H9 (cell line): ENCODE measurements at regions not wholly inside any gene's neighbourhood (a gene's known extent, or its start where the extent isn't known, plus 50 kb on each side); places are given as distances from the start of the nearest gene placed in this dataset.
"Not testable (repeated sequence)": the region's sequence is repeated elsewhere in the genome, so short reads cannot be mapped to it uniquely, and the experiment has no call there.

ENCODE experiments used
- DNase-seq: peaks from one replicate; pipeline ENCODE4 v3.0.0-alpha.2; 2017
- H2AFZ ChIP-seq: one replicate; pipeline ENCODE4 v1.6.1; 2013; ENCODE audit warnings: mild to moderate bottlenecking, low read length, control low read depth, moderate library complexity
- H2AK5ac ChIP-seq: 2 replicates; pipeline ENCODE4 v1.6.1; 2013; ENCODE audit warnings: low read length, control low read depth, mixed read lengths; ENCODE audit not compliant: insufficient read length
- H2BK120ac ChIP-seq: one replicate; pipeline ENCODE4 v1.6.1; 2013; ENCODE audit warnings: low read depth, mild to moderate bottlenecking, low read length, control low read depth, inconsistent platforms; ENCODE audit not compliant: poor library complexity, severe bottlenecking
- H2BK12ac ChIP-seq: 2 replicates; pipeline ENCODE4 v1.6.1; 2013; ENCODE audit warnings: low read length, control low read depth, mixed read lengths, low read depth; ENCODE audit not compliant: insufficient read length
- H2BK15ac ChIP-seq: 2 replicates; pipeline ENCODE4 v1.6.1; 2013; ENCODE audit warnings: low read depth, low read length, control low read depth
- H2BK20ac ChIP-seq: one replicate; pipeline ENCODE4 v1.6.1; 2013; ENCODE audit warnings: low read depth, mild to moderate bottlenecking, low read length, control low read depth, inconsistent platforms; ENCODE audit not compliant: poor library complexity, severe bottlenecking
- H2BK5ac ChIP-seq: 2 replicates; pipeline ENCODE4 v1.6.1; 2013; ENCODE audit warnings: low read length, control low read depth, mixed read lengths; ENCODE audit not compliant: insufficient read length
- H3K14ac ChIP-seq: 2 replicates; pipeline ENCODE4 v1.6.1; 2013; ENCODE audit warnings: low read length, control low read depth; ENCODE audit not compliant: insufficient read depth
- H3K18ac ChIP-seq: 2 replicates; pipeline ENCODE4 v1.6.1; 2013; ENCODE audit warnings: low read depth, mild to moderate bottlenecking, mixed read lengths, low read length, control low read depth; ENCODE audit not compliant: insufficient read length
- H3K23ac ChIP-seq: 2 replicates; pipeline ENCODE4 v1.6.1; 2013; ENCODE audit warnings: low read length, control low read depth, mixed read lengths, low read depth; ENCODE audit not compliant: insufficient read length
- H3K23me2 ChIP-seq: 2 replicates; pipeline ENCODE4 v1.6.1; 2013; ENCODE audit warnings: low read depth, mild to moderate bottlenecking, mixed read lengths, low read length, control low read depth; ENCODE audit not compliant: insufficient read length, poor library complexity, severe bottlenecking
- H3K27ac ChIP-seq: 2 replicates; pipeline ENCODE4 v1.5.1; 2013; ENCODE audit warnings: low read length, control low read depth, mixed read lengths, low read depth; ENCODE audit not compliant: insufficient read length
- H3K27me3 ChIP-seq: 2 replicates; pipeline ENCODE4 v1.6.1; 2013; ENCODE audit warnings: low read length, control low read depth, inconsistent platforms; ENCODE audit not compliant: insufficient read depth
- H3K4ac ChIP-seq: 2 replicates; pipeline ENCODE4 v1.6.1; 2013; ENCODE audit warnings: low read depth, mild to moderate bottlenecking, control low read depth, inconsistent platforms, low read length, moderate library complexity
- H3K4me1 ChIP-seq: 2 replicates; pipeline ENCODE4 v1.6.1; 2013; ENCODE audit warnings: low read length, control low read depth, inconsistent platforms; ENCODE audit not compliant: insufficient read depth
- H3K4me2 ChIP-seq: 2 replicates; pipeline ENCODE4 v1.6.1; 2013; ENCODE audit warnings: low read length, control low read depth, mixed read lengths; ENCODE audit not compliant: insufficient read length, insufficient read depth
- H3K56ac ChIP-seq: 2 replicates; pipeline ENCODE4 v1.6.1; 2013; ENCODE audit warnings: low read depth, mild to moderate bottlenecking, mixed read lengths, low read length, control low read depth; ENCODE audit not compliant: insufficient read length
- H3K79me1 ChIP-seq: 2 replicates; pipeline ENCODE4 v1.6.1; 2013; ENCODE audit warnings: low read depth, mild to moderate bottlenecking, moderate library complexity, low read length, control low read depth, inconsistent platforms; ENCODE audit not compliant: insufficient read depth, poor library complexity, severe bottlenecking
- H3K79me2 ChIP-seq: 2 replicates; pipeline ENCODE4 v1.6.1; 2013; ENCODE audit warnings: low read length, control low read depth, inconsistent platforms; ENCODE audit not compliant: insufficient read depth
- H3K9ac ChIP-seq: 2 replicates; pipeline ENCODE4 v1.6.1; 2013; ENCODE audit warnings: low read length, control low read depth, mixed read lengths; ENCODE audit not compliant: insufficient read length; ENCODE audit errors: extremely low read depth
- H3K9me3 ChIP-seq: one replicate; pipeline ENCODE4 v1.6.1; 2013; ENCODE audit warnings: low read depth, low read length, inconsistent platforms; ENCODE audit not compliant: control insufficient read depth
- H3T11ph ChIP-seq: one replicate; pipeline ENCODE4 v1.6.1; 2013; ENCODE audit warnings: mild to moderate bottlenecking, low read length, control low read depth, inconsistent platforms
- H4K20me1 ChIP-seq: one replicate; pipeline ENCODE4 v1.6.1; 2013; ENCODE audit not compliant: control insufficient read depth, insufficient read length, insufficient read depth
- H4K5ac ChIP-seq: 2 replicates; pipeline ENCODE4 v1.6.1; 2013; ENCODE audit warnings: low read depth, mild to moderate bottlenecking, mixed read lengths, low read length, control low read depth; ENCODE audit not compliant: insufficient read length
- H4K8ac ChIP-seq: replicated peaks from 2 replicates; pipeline ENCODE4 v1.6.1; 2013; ENCODE audit warnings: low read length, control low read depth, mixed read lengths, low read depth; ENCODE audit not compliant: insufficient read length
- H4K91ac ChIP-seq: 2 replicates; pipeline ENCODE4 v1.6.1; 2013; ENCODE audit warnings: low read depth, mild to moderate bottlenecking, moderate library complexity, mixed read lengths, low read length, control low read depth; ENCODE audit not compliant: insufficient read length
- H3K27ac Mint-ChIP-seq, 3 experiments: 2 replicates in 2 of 3; 3 replicates in 1 of 3; pipeline ENCODE4 v1.8.0; 2020 to 2021; ENCODE audit warnings: mixed read lengths in 3 of 3, mild to moderate bottlenecking in 1 of 3, moderate library complexity in 1 of 3
- H3K27me3 Mint-ChIP-seq: 2 replicates; pipeline ENCODE4 v1.8.0; 2021; ENCODE audit warnings: low read depth, mild to moderate bottlenecking, moderate library complexity, mixed read lengths
- H3K36me3 Mint-ChIP-seq, 3 experiments: 2 replicates in 2 of 3; 3 replicates in 1 of 3; pipeline ENCODE4 v1.8.0; 2020 to 2021; ENCODE audit warnings: low read depth in 3 of 3, mixed read lengths in 3 of 3; ENCODE audit not compliant: insufficient read depth in 1 of 3
- H3K4me1 Mint-ChIP-seq, 2 experiments: 2 replicates each; pipeline ENCODE4 v1.8.0; 2020; ENCODE audit warnings: mixed read lengths in 2 of 2
- H3K4me3 Mint-ChIP-seq, 2 experiments: 2 replicates in 1 of 2; 3 replicates in 1 of 2; pipeline ENCODE4 v1.8.0; 2020 to 2021; ENCODE audit warnings: mild to moderate bottlenecking in 2 of 2, mixed read lengths in 2 of 2, moderate library complexity in 1 of 2
- H3K9me3 Mint-ChIP-seq, 2 experiments: 2 replicates in 1 of 2; 3 replicates in 1 of 2; pipeline ENCODE4 v1.8.0; 2020; ENCODE audit warnings: mild to moderate bottlenecking in 2 of 2, mixed read lengths in 2 of 2, moderate library complexity in 1 of 2
- WGBS: extraction: QIAGEN DNeasy Blood & Tissue Kit; methylation state at CpG from one replicate; pipeline ENCODE4 v1.1.7; 2013; ENCODE audit warnings: missing lambda C conversion rate, low lambda C conversion rate, mixed read lengths; ENCODE audit not compliant: insufficient read length; ENCODE audit errors: extremely low coverage; 5-methylcytosine and 5-hydroxymethylcytosine counted together

DNA sequence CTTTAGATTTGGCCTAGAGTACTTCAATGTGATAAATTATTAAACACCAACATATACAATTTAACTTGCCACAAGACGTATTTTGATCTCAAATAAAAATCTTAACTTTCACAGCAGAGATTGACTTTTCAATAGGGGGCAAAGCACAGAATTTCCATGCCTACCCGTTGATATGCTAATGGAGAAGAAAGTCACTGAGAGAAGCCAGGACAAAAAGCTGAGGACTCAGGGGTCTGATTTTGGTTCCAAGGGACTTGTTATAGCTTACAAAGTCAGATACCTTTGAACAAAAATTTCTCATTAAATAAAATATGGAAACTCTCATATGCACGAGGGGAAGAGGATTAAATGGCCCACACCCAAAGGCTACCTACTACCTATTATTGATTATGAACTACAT, 59.1 kb upstream of the TIMM23 start:
- not testable (repeated sequence) for H3T11ph ChIP-seq, H3K4me3 Mint-ChIP-seq, H3K23ac ChIP-seq, H3K9me3 ChIP-seq, H2AFZ ChIP-seq, H3K4me2 ChIP-seq, H3K9me3 Mint-ChIP-seq, H3K27me3 ChIP-seq, H3K27ac Mint-ChIP-seq, H3K4me1 Mint-ChIP-seq, H2BK20ac ChIP-seq, H3K79me2 ChIP-seq, H4K5ac ChIP-seq, H4K91ac ChIP-seq, H3K27ac ChIP-seq, H3K56ac ChIP-seq, DNase-seq, H3K23me2 ChIP-seq, H4K20me1 ChIP-seq, H2BK15ac ChIP-seq, H3K4ac ChIP-seq, H4K8ac ChIP-seq, H3K18ac ChIP-seq, H3K79me1 ChIP-seq, H3K4me1 ChIP-seq, H2AK5ac ChIP-seq, H3K9ac ChIP-seq, H2BK5ac ChIP-seq, H2BK12ac ChIP-seq, H3K27me3 Mint-ChIP-seq, H3K14ac ChIP-seq, H2BK120ac ChIP-seq
- H3K36me3 Mint-ChIP-seq, result peaks cover 11 to 17% (median 14%) of the 10 kb centered on the region in 3 experiments
- WGBS, result no CpG with 5 or more reads among the region's 3 CpGs

DNA sequence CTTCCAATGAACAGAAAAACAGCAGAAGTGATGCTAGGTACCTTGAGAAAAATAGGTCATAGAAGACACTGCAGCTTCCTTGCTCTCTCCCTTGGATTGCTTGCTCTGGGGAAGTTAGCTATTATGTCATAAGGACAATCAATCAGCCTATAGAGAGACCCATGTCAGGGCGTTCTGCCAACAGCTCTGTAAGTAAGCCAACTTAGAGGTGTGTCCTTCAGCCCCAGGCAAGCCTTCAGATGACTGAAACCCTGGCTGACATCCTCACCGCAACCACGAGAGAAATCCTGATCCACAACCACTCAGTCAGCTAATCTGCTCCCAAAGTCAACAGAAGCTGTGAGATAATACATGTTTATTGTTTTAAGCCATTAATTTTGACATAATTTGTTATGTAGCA, 57.5 kb upstream of the TIMM23 start:
- not testable (repeated sequence) for H2BK5ac ChIP-seq, H3K27ac ChIP-seq, H3T11ph ChIP-seq, H3K27me3 Mint-ChIP-seq, H4K5ac ChIP-seq, H3K4me1 ChIP-seq, H3K9me3 Mint-ChIP-seq, H2BK20ac ChIP-seq, H3K4ac ChIP-seq, H3K4me2 ChIP-seq, H3K27me3 ChIP-seq, H3K23me2 ChIP-seq, H3K4me3 Mint-ChIP-seq, H2BK12ac ChIP-seq, H2AFZ ChIP-seq, H3K79me2 ChIP-seq, H3K79me1 ChIP-seq, H3K23ac ChIP-seq, H4K20me1 ChIP-seq, H3K14ac ChIP-seq, H2AK5ac ChIP-seq, H4K91ac ChIP-seq, H3K18ac ChIP-seq, H3K56ac ChIP-seq, H2BK15ac ChIP-seq, H3K4me1 Mint-ChIP-seq, H3K9ac ChIP-seq, H4K8ac ChIP-seq, DNase-seq, H3K9me3 ChIP-seq, H2BK120ac ChIP-seq, H3K27ac Mint-ChIP-seq
- peaks cover 9 to 16% (median 15%) of the 10 kb centered on the region in 3 experiments; a peak in 6 of 7 replicates for H3K36me3 Mint-ChIP-seq
- no CpG with 5 or more reads among the region's 3 CpGs for WGBS
